ENCODE measurements at regions not wholly inside any gene's neighbourhood (a gene's known extent, or its start where the extent isn't known, plus 50 kb on each side); places are given as distances from the start of the nearest gene placed in this dataset.

GRCh38 chr2:234171666-234172065, 121.2 kb downstream of the SPP2 start:
- TF ChIP-seq, protein P1, sequence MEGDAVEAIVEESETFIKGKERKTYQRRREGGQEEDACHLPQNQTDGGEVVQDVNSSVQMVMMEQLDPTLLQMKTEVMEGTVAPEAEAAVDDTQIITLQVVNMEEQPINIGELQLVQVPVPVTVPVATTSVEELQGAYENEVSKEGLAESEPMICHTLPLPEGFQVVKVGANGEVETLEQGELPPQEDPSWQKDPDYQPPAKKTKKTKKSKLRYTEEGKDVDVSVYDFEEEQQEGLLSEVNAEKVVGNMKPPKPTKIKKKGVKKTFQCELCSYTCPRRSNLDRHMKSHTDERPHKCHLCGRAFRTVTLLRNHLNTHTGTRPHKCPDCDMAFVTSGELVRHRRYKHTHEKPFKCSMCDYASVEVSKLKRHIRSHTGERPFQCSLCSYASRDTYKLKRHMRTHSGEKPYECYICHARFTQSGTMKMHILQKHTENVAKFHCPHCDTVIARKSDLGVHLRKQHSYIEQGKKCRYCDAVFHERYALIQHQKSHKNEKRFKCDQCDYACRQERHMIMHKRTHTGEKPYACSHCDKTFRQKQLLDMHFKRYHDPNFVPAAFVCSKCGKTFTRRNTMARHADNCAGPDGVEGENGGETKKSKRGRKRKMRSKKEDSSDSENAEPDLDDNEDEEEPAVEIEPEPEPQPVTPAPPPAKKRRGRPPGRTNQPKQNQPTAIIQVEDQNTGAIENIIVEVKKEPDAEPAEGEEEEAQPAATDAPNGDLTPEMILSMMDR (IDR thresholded peaks at IDR 0.05; ENCODE audit: low read length), result no peak
- TF ChIP-seq EZH2phosphoT487 (IDR thresholded peaks at IDR 0.05; ENCODE audit: low read length), result no peak
- no peak for TF ChIP-seq EZH2 (optimal IDR thresholded peaks at IDR 0.05; ENCODE audit: low read depth, low read length)
